ENCODE measurements at regions not wholly inside any gene's neighbourhood (a gene's known extent, or its start where the extent isn't known, plus 50 kb on each side); places are given as distances from the start of the nearest gene placed in this dataset.

DNA sequence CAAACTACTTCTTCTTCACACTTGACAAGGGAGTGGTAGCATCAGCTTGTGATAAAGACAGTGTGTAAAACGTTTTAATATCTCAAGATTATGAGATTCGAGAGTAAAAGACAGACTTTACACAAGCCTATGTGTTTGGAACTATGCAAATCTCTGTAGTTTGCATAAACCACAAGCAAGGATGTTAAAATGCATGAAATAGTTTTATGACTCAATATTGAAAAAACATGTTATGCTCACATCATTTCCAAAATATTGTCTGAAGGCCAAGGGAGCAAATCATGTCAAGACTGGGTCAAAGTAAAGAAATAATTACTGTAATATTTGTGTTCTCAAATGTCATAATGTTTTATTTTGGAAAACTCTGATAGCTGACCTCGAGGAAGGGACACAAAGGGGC, 316.8 kb upstream of the KLF12 start:
- WGBS (ENCODE audit: insufficient coverage, insufficient replicate concordance, low lambda C conversion rate, missing lambda C conversion rate): 0% methylated on average over 3 of the region's 3 CpGs
- in situ Hi-C loops (cut with MboI): no loop called here
- no peak for FAIRE-seq
- intact Hi-C loops (cut with micrococcal nuclease; ENCODE audit: unreplicated experiment): no loop called here
- Histone ChIP-seq H3K27me3 (replicated peaks in 1 of 2; ENCODE audit: control insufficient read depth in 2 of 2, insufficient read depth in 2 of 2, low read length in 1 of 2) (no peaks in the 10 kb centered on the region), H3K9me3 (replicated peaks; ENCODE audit: control insufficient read depth, insufficient read depth, low read length) (no peaks in the 10 kb centered on the region), H3K9ac (ENCODE audit: control insufficient read depth, insufficient read depth, low read length) (no peak overlapping the region), H3K4me3 (no peak overlapping the region), H3K27ac (ENCODE audit: control insufficient read depth, insufficient read depth) (no peak overlapping the region), H4K20me1 (ENCODE audit: control insufficient read depth, insufficient read depth) (no peaks in the 10 kb centered on the region), H3K79me2 (ENCODE audit: control insufficient read depth, insufficient read depth, low read length) (no peaks in the 10 kb centered on the region), H3K4me1 (ENCODE audit: control insufficient read depth, insufficient read depth, low read length) (no peaks in the 10 kb centered on the region), H3K4me2 (ENCODE audit: control insufficient read depth, insufficient read depth) (no peak overlapping the region), H2AFZ (ENCODE audit: control insufficient read depth, low read depth, low read length) (no peak overlapping the region), H3K36me3 (ENCODE audit: control insufficient read depth in 2 of 2, insufficient read depth in 2 of 2, low read length in 1 of 2) (no peaks in the 10 kb centered on the region)
- no peak for DNase-seq (ENCODE audit: low read depth, low spot score)
- ChIA-PET SMC1A (ENCODE audit: uncharacterized antibody, unreplicated experiment) (no interaction called here), POLR2A (no interaction called here), RAD21 (ENCODE audit: unreplicated experiment) (no interaction called here), CTCF (no interaction called here)
- ATAC-seq: no peak
- TF ChIP-seq NKRF (conservative IDR thresholded peaks at IDR 0.05) (no peak), ATF3 (IDR thresholded peaks at IDR 0.05; ENCODE audit: borderline replicate concordance, extremely low read depth, low read depth, low read length) (no peak), TAF1 (IDR thresholded peaks at IDR 0.05; ENCODE audit: borderline replicate concordance, low read depth, low read length) (no peak), SIN3A (IDR thresholded peaks at IDR 0.05; ENCODE audit: low read depth, low read length) (no peak), RAD21 (IDR thresholded peaks at IDR 0.05; ENCODE audit: insufficient read depth, low read depth, low read length) (no peak), KLF5 (IDR thresholded peaks at IDR 0.05; ENCODE audit: partially characterized antibody) (no peak), ZBED1 (IDR thresholded peaks at IDR 0.05; ENCODE audit: borderline replicate concordance) (no peak), SRF (IDR thresholded peaks at IDR 0.05; ENCODE audit: low read depth in 2 of 2, low read length in 2 of 2) (no peak), MTA2 (IDR thresholded peaks at IDR 0.05; ENCODE audit: low read depth) (no peak), ZNF384 (IDR thresholded peaks at IDR 0.05; ENCODE audit: borderline replicate concordance, low read depth, low read length) (no peak), EZH2 (IDR thresholded peaks at IDR 0.05; ENCODE audit: borderline replicate concordance, control insufficient read depth, low read depth, low read length) (no peak), JUNB (IDR thresholded peaks at IDR 0.05) (no peak), ZNF622 (IDR thresholded peaks at IDR 0.05) (no peak), FOS (IDR thresholded peaks at IDR 0.05; ENCODE audit: borderline replicate concordance, extremely low read depth, insufficient read length) (no peak), KAT2A (conservative IDR thresholded peaks at IDR 0.05; ENCODE audit: control insufficient read depth, low read depth, low read length) (no peak), STAT1 (conservative IDR thresholded peaks at IDR 0.05) (no peak), SMAD1 (IDR thresholded peaks at IDR 0.05; ENCODE audit: low read depth, partially characterized antibody) (no peak), CBX5 (IDR thresholded peaks at IDR 0.05; ENCODE audit: low read depth) (no peak), PAX8 (IDR thresholded peaks at IDR 0.05) (no peak)
- no TSS peak for BruUV-seq (replicated peaks)
